CD4-positive, alpha-beta T cell (primary cell): ENCODE measurements at regions not wholly inside any gene's neighbourhood (a gene's known extent, or its start where the extent isn't known, plus 50 kb on each side); places are given as distances from the start of the nearest gene placed in this dataset.

Source experiments
- ATAC-seq: fragments of 200-7000 bp; cut with Tn5 transposase; one replicate; pipeline ENCODE4 v1.10.0; 2022; ENCODE audit warnings: mild to moderate bottlenecking; ENCODE audit not compliant: poor library complexity
- CTCF ChIA-PET: fragments of 350-600 bp; sonication (Branson Sonifier 250); formaldehyde crosslinking; loops from one replicate; lab custom pipeline; 2021; ENCODE audit warnings: antibody characterized with exemption, inconsistent platforms; lab: Charles Lee
- POLR2A ChIA-PET: fragments of 350-600 bp; sonication (Branson Sonifier 250); formaldehyde crosslinking; loops from one replicate; lab custom pipeline; 2021; ENCODE audit warnings: antibody characterized with exemption, inconsistent platforms; lab: Charles Lee
- DNase-seq, 14 experiments: peaks; one replicate each; pipeline ENCODE4 v3.0.0-alpha.2; 2013 to 2020; ENCODE audit warnings: mixed read lengths in 2 of 14
- H3K27ac ChIP-seq, 2 donors: one replicate each; pipeline versions ENCODE4 v1.5.1 to v1.7.0; 2013; ENCODE audit warnings: low read length in 2 of 2, low read depth in 1 of 2, mild to moderate bottlenecking in 1 of 2
- H3K27me3 ChIP-seq, 2 experiments: 1 replicate in 1 of 2; 2 replicates in 1 of 2; pipeline versions ENCODE4 v1.6.1 to v1.7.0; 2013; ENCODE audit warnings: low read length in 2 of 2, control low read depth in 1 of 2, mild to moderate bottlenecking in 1 of 2, moderate library complexity in 1 of 2; ENCODE audit not compliant: insufficient read depth in 2 of 2, control insufficient read depth in 1 of 2
- H3K36me3 ChIP-seq: one replicate; pipeline ENCODE4 v1.6.1; 2013; ENCODE audit warnings: low read length, control low read depth; ENCODE audit not compliant: insufficient read depth
- H3K4me1 ChIP-seq: one replicate; pipeline ENCODE4 v1.6.1; 2013; ENCODE audit warnings: low read length, control low read depth; ENCODE audit not compliant: insufficient read depth
- H3K4me3 ChIP-seq: one replicate; pipeline ENCODE4 v1.5.1; 2013; ENCODE audit warnings: mild to moderate bottlenecking, low read length, moderate library complexity
- H3K9me3 ChIP-seq, 2 experiments: 1 replicate in 1 of 2; 2 replicates in 1 of 2; pipeline versions ENCODE4 v1.6.1 to v1.7.0; 2013; ENCODE audit warnings: low read length in 2 of 2, mild to moderate bottlenecking in 2 of 2, control low read depth in 1 of 2, moderate library complexity in 1 of 2; ENCODE audit not compliant: control insufficient read depth in 1 of 2, insufficient read depth in 1 of 2
- H3K27ac Mint-ChIP-seq: one replicate; pipeline ENCODE4 v1.8.0; 2020; ENCODE audit warnings: mixed read lengths
- H3K27me3 Mint-ChIP-seq: one replicate; pipeline ENCODE4 v1.8.0; 2021; ENCODE audit warnings: mixed read lengths
- H3K36me3 Mint-ChIP-seq: one replicate; pipeline ENCODE4 v1.8.0; 2021; ENCODE audit warnings: low read depth, mixed read lengths
- H3K4me1 Mint-ChIP-seq: one replicate; pipeline ENCODE4 v1.8.0; 2021; ENCODE audit warnings: low read depth, mixed read lengths
- H3K4me3 Mint-ChIP-seq: one replicate; pipeline ENCODE4 v1.8.0; 2020; ENCODE audit warnings: mild to moderate bottlenecking, mixed read lengths
- H3K9me3 Mint-ChIP-seq: one replicate; pipeline ENCODE4 v1.8.0; 2020; ENCODE audit warnings: mixed read lengths
- intact Hi-C, 2 experiments: fragments of 100-400 bp; cut with DNase I in 1 of 2; cut with micrococcal nuclease in 1 of 2; formaldehyde crosslinking; loops; one replicate each; pipeline versions ENCODE4 v1.15.1 to v1.9.0; 2023 to 2025; cut with DNase I, micrococcal nuclease
- TF ChIP-seq, protein P1 (sequence below): fragments of 200-600 bp; IDR thresholded peaks from one replicate; pipeline ENCODE4 v1.8.0; 2022; ENCODE audit warnings: antibody characterized with exemption, mild to moderate bottlenecking

DNA sequence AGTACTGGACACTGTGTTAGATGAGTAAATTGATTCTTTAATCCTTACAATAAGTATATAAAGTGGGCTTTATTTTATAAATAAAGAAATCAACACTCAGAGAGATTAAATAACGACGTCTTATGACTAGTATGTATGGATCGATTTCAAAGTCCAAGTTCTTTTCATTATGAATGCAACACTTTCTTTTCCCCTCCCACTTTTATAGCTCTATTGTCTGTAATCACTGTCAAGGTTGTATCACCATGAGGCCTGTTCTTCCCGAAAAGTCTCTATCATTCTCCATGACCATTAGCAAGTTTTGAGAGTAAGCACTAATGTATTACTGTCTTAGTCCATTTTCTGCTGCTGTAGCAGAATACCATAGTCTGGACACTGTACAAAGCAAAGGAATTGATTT is 228.4 kb downstream of the TLR4 start:
- DNase-seq (no peak), ATAC-seq (no peak)
- H3K4me3 Mint-ChIP-seq: no peak overlapping the region
- no peaks in the 10 kb centered on the region for H3K27me3 Mint-ChIP-seq
- POLR2A ChIA-PET: no interaction called here
- CTCF ChIA-PET: no interaction called here
- Histone ChIP-seq H3K9me3 (no peaks in the 10 kb centered on the region), H3K27ac (no peak overlapping the region), H3K4me1 (no peaks in the 10 kb centered on the region), H3K27me3 (no peaks in the 10 kb centered on the region), H3K4me3 (no peak overlapping the region), H3K36me3 (no peaks in the 10 kb centered on the region)
- H3K9me3 Mint-ChIP-seq: no peaks in the 10 kb centered on the region
- intact Hi-C loops: no loop called here
- H3K4me1 Mint-ChIP-seq: no peaks in the 10 kb centered on the region
- H3K27ac Mint-ChIP-seq: no peak overlapping the region
- H3K36me3 Mint-ChIP-seq: no peaks in the 10 kb centered on the region
- TF ChIP-seq, protein P1, sequence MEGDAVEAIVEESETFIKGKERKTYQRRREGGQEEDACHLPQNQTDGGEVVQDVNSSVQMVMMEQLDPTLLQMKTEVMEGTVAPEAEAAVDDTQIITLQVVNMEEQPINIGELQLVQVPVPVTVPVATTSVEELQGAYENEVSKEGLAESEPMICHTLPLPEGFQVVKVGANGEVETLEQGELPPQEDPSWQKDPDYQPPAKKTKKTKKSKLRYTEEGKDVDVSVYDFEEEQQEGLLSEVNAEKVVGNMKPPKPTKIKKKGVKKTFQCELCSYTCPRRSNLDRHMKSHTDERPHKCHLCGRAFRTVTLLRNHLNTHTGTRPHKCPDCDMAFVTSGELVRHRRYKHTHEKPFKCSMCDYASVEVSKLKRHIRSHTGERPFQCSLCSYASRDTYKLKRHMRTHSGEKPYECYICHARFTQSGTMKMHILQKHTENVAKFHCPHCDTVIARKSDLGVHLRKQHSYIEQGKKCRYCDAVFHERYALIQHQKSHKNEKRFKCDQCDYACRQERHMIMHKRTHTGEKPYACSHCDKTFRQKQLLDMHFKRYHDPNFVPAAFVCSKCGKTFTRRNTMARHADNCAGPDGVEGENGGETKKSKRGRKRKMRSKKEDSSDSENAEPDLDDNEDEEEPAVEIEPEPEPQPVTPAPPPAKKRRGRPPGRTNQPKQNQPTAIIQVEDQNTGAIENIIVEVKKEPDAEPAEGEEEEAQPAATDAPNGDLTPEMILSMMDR: no peak

DNA sequence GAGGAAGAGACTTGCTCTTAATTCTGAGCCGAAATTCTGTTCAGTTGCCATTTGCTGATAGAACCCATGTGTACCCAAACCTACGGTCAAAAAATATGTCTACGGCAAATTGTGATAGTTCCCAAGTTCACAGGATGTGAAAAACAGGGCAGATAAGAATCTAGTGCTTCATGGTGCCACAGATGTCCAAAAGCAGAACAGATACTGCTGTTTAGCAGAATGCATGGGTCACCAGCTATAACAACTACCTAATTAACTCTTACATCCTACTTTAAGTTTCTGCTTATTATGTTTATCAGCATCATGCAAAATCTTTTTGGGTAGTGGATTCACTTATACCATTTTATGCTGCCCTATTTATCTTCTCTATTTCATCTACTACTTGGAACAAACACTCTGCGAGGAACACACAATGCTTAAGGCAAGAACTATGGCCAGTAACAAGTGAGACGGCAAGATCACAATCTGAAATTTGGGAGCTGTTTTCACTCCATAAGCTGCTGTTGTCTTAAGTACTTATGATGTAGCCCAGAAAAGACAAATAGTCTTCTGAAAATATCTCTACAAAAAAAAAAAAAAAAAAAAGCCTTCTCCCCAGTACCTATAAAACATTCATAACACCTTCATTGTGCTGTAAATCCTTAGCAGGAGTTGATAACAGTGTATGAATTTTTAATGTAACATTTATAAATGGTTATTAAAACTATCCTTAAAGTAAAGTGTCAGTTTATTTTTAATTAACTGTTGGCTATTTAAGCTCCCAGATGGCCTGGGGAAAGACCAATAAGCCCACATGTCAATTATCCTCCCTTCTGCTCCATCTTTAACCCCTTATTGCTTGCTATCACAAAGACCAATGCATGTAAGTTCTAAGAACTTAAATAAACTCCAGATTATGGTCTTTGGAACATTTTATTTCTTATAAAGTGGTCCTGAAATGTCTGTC is 232.3 kb downstream of the TLR4 start:
- Mint-ChIP-seq H3K4me1 (no peaks in the 10 kb centered on the region), H3K36me3 (no peaks in the 10 kb centered on the region), H3K4me3 (no peak overlapping the region), H3K27me3 (no peaks in the 10 kb centered on the region), H3K9me3 (peaks cover 3% of the 10 kb centered on the region), H3K27ac (no peak overlapping the region)
- CTCF ChIA-PET: no interaction called here
- POLR2A ChIA-PET: no interaction called here
- H3K27me3 ChIP-seq: no peaks in the 10 kb centered on the region
- DNase-seq (no peak), ATAC-seq (no peak)
- intact Hi-C loops: no loop called here
- TF ChIP-seq, protein P1: no peak
- no peaks in the 10 kb centered on the region for H3K9me3 ChIP-seq
- no peaks in the 10 kb centered on the region for H3K4me1 ChIP-seq
- H3K4me3 ChIP-seq: no peak overlapping the region
- H3K36me3 ChIP-seq: no peaks in the 10 kb centered on the region
- H3K27ac ChIP-seq: no peak overlapping the region

DNA sequence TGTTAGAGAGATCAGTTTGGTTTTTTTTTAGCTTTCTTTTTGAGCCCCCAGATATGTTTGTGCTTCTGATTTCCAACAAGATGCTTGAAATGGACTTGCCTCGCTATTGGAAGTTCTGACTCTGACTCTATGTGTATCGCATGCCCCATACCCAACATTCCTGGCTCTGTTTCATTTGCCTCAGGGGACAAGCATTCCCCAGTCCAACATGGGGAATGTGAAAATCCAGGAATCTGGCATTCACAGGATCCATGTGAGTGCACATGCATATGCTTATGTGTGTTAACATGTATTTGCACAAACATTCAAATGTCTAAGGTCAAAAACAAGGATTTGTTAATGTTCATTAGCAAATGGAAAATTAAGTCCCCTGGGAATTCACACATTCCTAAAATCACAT is 233.9 kb downstream of the TLR4 start:
- POLR2A ChIA-PET: no interaction called here
- H3K36me3 ChIP-seq: no peaks in the 10 kb centered on the region
- no peak overlapping the region for H3K27ac ChIP-seq
- no peak overlapping the region for H3K4me3 ChIP-seq
- H3K4me1 ChIP-seq: no peaks in the 10 kb centered on the region
- no peaks in the 10 kb centered on the region for H3K9me3 ChIP-seq
- ATAC-seq: no peak
- CTCF ChIA-PET: no interaction called here
- TF ChIP-seq, protein P1: no peak
- H3K27me3 Mint-ChIP-seq: no peaks in the 10 kb centered on the region
- no peak overlapping the region for H3K4me3 Mint-ChIP-seq
- no peak overlapping the region for H3K27ac Mint-ChIP-seq
- H3K36me3 Mint-ChIP-seq: no peaks in the 10 kb centered on the region
- no peaks in the 10 kb centered on the region for H3K4me1 Mint-ChIP-seq
- no peak for DNase-seq
- intact Hi-C loops: no loop called here
- H3K9me3 Mint-ChIP-seq: peaks cover 3% of the 10 kb centered on the region
- no peaks in the 10 kb centered on the region for H3K27me3 ChIP-seq
